Activated CD8-positive, alpha-beta T cell treated with anti-CD3 and anti-CD28 coated beads, Interleukin-2, amount 10 ng/mL, durations not matched to agents 7 days and 5 days (primary cell): ENCODE measurements at regions not wholly inside any gene's neighbourhood (a gene's known extent, or its start where the extent isn't known, plus 50 kb on each side); places are given as distances from the start of the nearest gene placed in this dataset.
A peak's percentile ranks its signal among the peaks of the same experiment; 100 is the strongest.

Source experiments
- ATAC-seq: fragments of 150-1000 bp; cut with Tn5 transposase; one replicate; pipeline ENCODE4 v1.10.0; 2021; ENCODE audit warnings: moderate library complexity
- CTCF ChIA-PET: fragments of 350-600 bp; sonication (Branson Sonifier 250); formaldehyde crosslinking; loops from one replicate; lab custom pipeline; 2021; ENCODE audit warnings: antibody characterized with exemption; lab: Charles Lee
- POLR2A ChIA-PET: fragments of 350-600 bp; sonication (Branson Sonifier 250); formaldehyde crosslinking; loops from one replicate; lab custom pipeline; 2021; ENCODE audit warnings: antibody characterized with exemption; lab: Charles Lee
- DNase-seq: peaks from one replicate; pipeline ENCODE4 v3.0.0-alpha.2; 2020
- H3K27ac Mint-ChIP-seq: one replicate; pipeline ENCODE4 v1.8.0; 2021; ENCODE audit warnings: mild to moderate bottlenecking, mixed read lengths
- H3K27me3 Mint-ChIP-seq: one replicate; pipeline ENCODE4 v1.8.0; 2021; ENCODE audit warnings: low read depth, mixed read lengths
- H3K36me3 Mint-ChIP-seq: one replicate; pipeline ENCODE4 v1.8.0; 2021; ENCODE audit warnings: low read depth, mixed read lengths
- H3K4me1 Mint-ChIP-seq: one replicate; pipeline ENCODE4 v1.8.0; 2021; ENCODE audit warnings: low read depth, mixed read lengths
- H3K4me3 Mint-ChIP-seq: one replicate; pipeline ENCODE4 v1.8.0; 2021; ENCODE audit warnings: mild to moderate bottlenecking, mixed read lengths
- H3K9me3 Mint-ChIP-seq: one replicate; pipeline ENCODE4 v1.8.0; 2022; ENCODE audit warnings: mixed read lengths; ENCODE audit not compliant: insufficient read depth

- CTCF ChIA-PET, result no interaction called here
Observed at GRCh38 chr18:61658431-61658830, 234.4 kb downstream of the RNF152 start.

GRCh38 chr18:61657066-61657732 is 235.6 kb downstream of the RNF152 start:
- Mint-ChIP-seq H3K4me3 (no peak overlapping the region), H3K27me3 (no peaks in the 10 kb centered on the region), H3K9me3 (no peaks in the 10 kb centered on the region), H3K27ac (no peak overlapping the region), H3K4me1 (no peaks in the 10 kb centered on the region), H3K36me3 (no peaks in the 10 kb centered on the region)
- POLR2A ChIA-PET, result no interaction called here
- CTCF ChIA-PET, result no interaction called here
- no peak for ATAC-seq
- no peak for DNase-seq

More at GRCh38 chr18:61658431-61658830, 234.4 kb downstream of the RNF152 start:
- POLR2A ChIA-PET, result no interaction called here
- Mint-ChIP-seq H3K27ac (no peak overlapping the region), H3K9me3 (no peaks in the 10 kb centered on the region), H3K4me3 (no peak overlapping the region), H3K27me3 (no peaks in the 10 kb centered on the region), H3K4me1 (no peaks in the 10 kb centered on the region), H3K36me3 (no peaks in the 10 kb centered on the region)
- ATAC-seq (no peak), DNase-seq (no peak)

GRCh38 chr18:61655630-61656029 is 237.2 kb downstream of the RNF152 start:
- CTCF ChIA-PET, result no interaction called here
- Mint-ChIP-seq H3K9me3 (no peaks in the 10 kb centered on the region), H3K4me1 (no peaks in the 10 kb centered on the region), H3K36me3 (no peaks in the 10 kb centered on the region), H3K27me3 (no peaks in the 10 kb centered on the region), H3K4me3 (no peak overlapping the region), H3K27ac (no peak overlapping the region)
- POLR2A ChIA-PET, result no interaction called here
- no peak for ATAC-seq
- no peak for DNase-seq

- Mint-ChIP-seq H3K9me3 (no peaks in the 10 kb centered on the region), H3K4me3 (no peak overlapping the region), H3K27me3 (peaks cover 2% of the 10 kb centered on the region), H3K36me3 (no peaks in the 10 kb centered on the region), H3K27ac (no peak overlapping the region), H3K4me1 (no peaks in the 10 kb centered on the region)
- DNase-seq (no peak), ATAC-seq (no peak)
- ChIA-PET POLR2A (no interaction called here), CTCF (no interaction called here)
Observed at GRCh38 chr18:61653823-61654551, 238.8 kb downstream of the RNF152 start.

- H3K27me3 Mint-ChIP-seq, result peaks cover 3% of the 10 kb centered on the region
- no peaks in the 10 kb centered on the region for H3K4me1 Mint-ChIP-seq
- POLR2A ChIA-PET, result no interaction called here
- no peaks in the 10 kb centered on the region for H3K9me3 Mint-ChIP-seq
- H3K4me3 Mint-ChIP-seq, result no peak overlapping the region
- DNase-seq (no peak), ATAC-seq (no peak)
- H3K36me3 Mint-ChIP-seq, result no peaks in the 10 kb centered on the region
- CTCF ChIA-PET, result no interaction called here
- no peak overlapping the region for H3K27ac Mint-ChIP-seq
Observed at GRCh38 chr18:61651880-61652268, 240.9 kb downstream of the RNF152 start.

GRCh38 chr18:61651145-61651879 is 241.5 kb downstream of the RNF152 start:
- no peaks in the 10 kb centered on the region for H3K4me1 Mint-ChIP-seq
- H3K9me3 Mint-ChIP-seq, result no peaks in the 10 kb centered on the region
- ATAC-seq (no peak), DNase-seq (no peak)
- POLR2A ChIA-PET, result no interaction called here
- no peaks in the 10 kb centered on the region for H3K36me3 Mint-ChIP-seq
- CTCF ChIA-PET, result no interaction called here
- no peak overlapping the region for H3K27ac Mint-ChIP-seq
- peaks cover 8% of the 10 kb centered on the region for H3K27me3 Mint-ChIP-seq
- H3K4me3 Mint-ChIP-seq, result no peak overlapping the region

- Mint-ChIP-seq H3K36me3 (no peaks in the 10 kb centered on the region), H3K4me1 (peaks cover 6% of the 10 kb centered on the region), H3K4me3 (no peak overlapping the region), H3K9me3 (no peaks in the 10 kb centered on the region), H3K27ac (no peak overlapping the region), H3K27me3 (peaks cover 12% of the 10 kb centered on the region)
- ATAC-seq (no peak), DNase-seq (no peak)
- ChIA-PET POLR2A (no interaction called here), CTCF (interaction anchor here (2.6 kb wide), 1 partner anchor 487 kb away, joined by 9 read pairs; no protein-coding TSS in a partner anchor)
Observed at GRCh38 chr18:61643884-61644647, 248.7 kb downstream of the RNF152 start.

- H3K27ac Mint-ChIP-seq, result no peak overlapping the region
- H3K9me3 Mint-ChIP-seq, result no peaks in the 10 kb centered on the region
- CTCF ChIA-PET, result no interaction called here
- DNase-seq (no peak), ATAC-seq (no peak)
- POLR2A ChIA-PET, result no interaction called here
- no peaks in the 10 kb centered on the region for H3K36me3 Mint-ChIP-seq
- peaks cover 6% of the 10 kb centered on the region for H3K4me1 Mint-ChIP-seq
- H3K4me3 Mint-ChIP-seq, result no peak overlapping the region
- peaks cover 4% of the 10 kb centered on the region for H3K27me3 Mint-ChIP-seq
Observed at GRCh38 chr18:61639886-61640285, 252.9 kb downstream of the RNF152 start.

GRCh38 chr18:61637905-61638595 is 254.8 kb downstream of the RNF152 start:
- H3K4me1 Mint-ChIP-seq, result no peaks in the 10 kb centered on the region
- POLR2A ChIA-PET, result no interaction called here
- DNase-seq (no peak), ATAC-seq (no peak)
- H3K27me3 Mint-ChIP-seq, result peaks cover 2% of the 10 kb centered on the region
- H3K4me3 Mint-ChIP-seq, result no peak overlapping the region
- CTCF ChIA-PET, result interaction anchor here (0.6 to 1.5 kb wide), 2 partner anchors 489 to 492 kb away, joined by 3 read pairs; no protein-coding TSS in a partner anchor
- no peak overlapping the region for H3K27ac Mint-ChIP-seq
- no peaks in the 10 kb centered on the region for H3K36me3 Mint-ChIP-seq
- no peaks in the 10 kb centered on the region for H3K9me3 Mint-ChIP-seq

- CTCF ChIA-PET, result interaction anchor here (0.6 to 1.4 kb wide), 2 partner anchors 54 to 489 kb away, joined by 3 read pairs; no protein-coding TSS in a partner anchor
- Mint-ChIP-seq H3K9me3 (no peaks in the 10 kb centered on the region), H3K4me3 (no peak overlapping the region), H3K36me3 (no peaks in the 10 kb centered on the region), H3K27me3 (peaks cover 2% of the 10 kb centered on the region), H3K4me1 (no peaks in the 10 kb centered on the region), H3K27ac (no peak overlapping the region)
- POLR2A ChIA-PET, result no interaction called here
- no peak for DNase-seq
- no peak for ATAC-seq
Observed at GRCh38 chr18:61637319-61637718, 255.5 kb downstream of the RNF152 start.

GRCh38 chr18:61635901-61636528 is 256.8 kb downstream of the RNF152 start:
- H3K4me1 Mint-ChIP-seq, result no peaks in the 10 kb centered on the region
- no peaks in the 10 kb centered on the region for H3K9me3 Mint-ChIP-seq
- ChIA-PET POLR2A (no interaction called here), CTCF (interaction anchor here (0.8 to 1.9 kb wide), 8 partner anchors 10 to 497 kb away, joined by 3 to 9 read pairs (median 4); no protein-coding TSS in a partner anchor)
- no peaks in the 10 kb centered on the region for H3K36me3 Mint-ChIP-seq
- peak; percentile 60 for ATAC-seq
- no peak overlapping the region for H3K27ac Mint-ChIP-seq
- peak; percentile 40 for DNase-seq
- no peak overlapping the region for H3K4me3 Mint-ChIP-seq
- H3K27me3 Mint-ChIP-seq, result no peaks in the 10 kb centered on the region
